ENCODE measurements at regions not wholly inside any gene's neighbourhood (a gene's known extent, or its start where the extent isn't known, plus 50 kb on each side); places are given as distances from the start of the nearest gene placed in this dataset.

DNA sequence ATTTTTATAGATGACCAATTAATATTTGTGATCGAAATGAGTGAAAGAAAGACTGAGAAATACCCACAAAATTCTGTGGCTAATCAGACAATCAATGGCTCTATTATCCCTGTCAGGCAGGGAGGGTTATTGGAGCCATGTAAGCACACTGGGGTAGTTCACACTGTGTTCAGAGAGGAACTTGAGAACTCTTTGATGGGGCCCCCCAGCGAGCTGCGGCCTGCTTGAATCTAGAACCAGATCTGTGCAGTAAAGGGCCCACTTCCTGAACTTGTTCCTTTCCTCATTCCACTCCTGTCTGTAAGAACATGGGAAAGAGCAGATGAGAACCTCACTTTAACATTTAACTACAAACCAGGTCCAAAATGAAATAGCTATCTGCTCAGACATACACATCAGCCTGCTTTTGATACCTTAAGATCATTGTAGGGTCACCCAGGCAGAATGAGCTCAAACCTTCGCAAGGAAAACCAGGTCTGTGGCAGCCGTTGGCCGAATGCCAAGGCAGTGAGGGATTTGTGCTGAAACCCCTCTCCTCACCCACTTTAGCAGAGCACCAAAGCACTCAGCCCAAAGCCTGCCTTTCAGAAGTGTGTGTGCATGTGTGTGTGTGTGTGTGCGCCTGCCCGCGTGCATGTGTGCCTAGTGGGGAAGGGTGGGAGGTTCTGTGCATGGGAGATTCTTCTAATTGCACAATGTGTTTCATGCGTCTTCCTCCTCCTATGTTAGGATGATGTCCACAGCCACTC, 365.6 kb upstream of the MGMT start:
- TF ChIP-seq, protein P1, sequence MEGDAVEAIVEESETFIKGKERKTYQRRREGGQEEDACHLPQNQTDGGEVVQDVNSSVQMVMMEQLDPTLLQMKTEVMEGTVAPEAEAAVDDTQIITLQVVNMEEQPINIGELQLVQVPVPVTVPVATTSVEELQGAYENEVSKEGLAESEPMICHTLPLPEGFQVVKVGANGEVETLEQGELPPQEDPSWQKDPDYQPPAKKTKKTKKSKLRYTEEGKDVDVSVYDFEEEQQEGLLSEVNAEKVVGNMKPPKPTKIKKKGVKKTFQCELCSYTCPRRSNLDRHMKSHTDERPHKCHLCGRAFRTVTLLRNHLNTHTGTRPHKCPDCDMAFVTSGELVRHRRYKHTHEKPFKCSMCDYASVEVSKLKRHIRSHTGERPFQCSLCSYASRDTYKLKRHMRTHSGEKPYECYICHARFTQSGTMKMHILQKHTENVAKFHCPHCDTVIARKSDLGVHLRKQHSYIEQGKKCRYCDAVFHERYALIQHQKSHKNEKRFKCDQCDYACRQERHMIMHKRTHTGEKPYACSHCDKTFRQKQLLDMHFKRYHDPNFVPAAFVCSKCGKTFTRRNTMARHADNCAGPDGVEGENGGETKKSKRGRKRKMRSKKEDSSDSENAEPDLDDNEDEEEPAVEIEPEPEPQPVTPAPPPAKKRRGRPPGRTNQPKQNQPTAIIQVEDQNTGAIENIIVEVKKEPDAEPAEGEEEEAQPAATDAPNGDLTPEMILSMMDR (IDR thresholded peaks at IDR 0.05), result no peak
- TF ChIP-seq POLR2A (IDR thresholded peaks at IDR 0.05) (no peak), POLR2AphosphoS5 (IDR thresholded peaks at IDR 0.05) (no peak), EP300 (IDR thresholded peaks at IDR 0.05) (no peak)

Measured in sigmoid colon (tissue), 4 donors.